ENCODE measurements at regions not wholly inside any gene's neighbourhood (a gene's known extent, or its start where the extent isn't known, plus 50 kb on each side); places are given as distances from the start of the nearest gene placed in this dataset.

- TF ChIP-seq DRAP1 (CRISPR knock-in tag; IDR thresholded peaks at IDR 0.05) (no peak), REST (IDR thresholded peaks at IDR 0.05; ENCODE audit: borderline replicate concordance in 1 of 2, low read depth in 1 of 2, low read length in 2 of 2) (no peak), STAG1 (CRISPR knock-in tag; IDR thresholded peaks at IDR 0.05) (no peak), CTCF (CRISPR knock-in tag; IDR thresholded peaks at IDR 0.05) (no peak), NFE2L1 (CRISPR knock-in tag; IDR thresholded peaks at IDR 0.05; ENCODE audit: borderline replicate concordance) (no peak), ZNF660 (CRISPR knock-in tag; IDR thresholded peaks at IDR 0.05; ENCODE audit: borderline replicate concordance, low read depth) (no peak), POLR2A (IDR thresholded peaks at IDR 0.05; ENCODE audit: insufficient read depth in 1 of 2, low read depth in 2 of 2, low read length in 2 of 2) (no peak), GTF2F1 (IDR thresholded peaks at IDR 0.05; ENCODE audit: low read length) (no peak), E2F1 (CRISPR knock-in tag; IDR thresholded peaks at IDR 0.05) (no peak), ZFP36L2 (CRISPR knock-in tag; IDR thresholded peaks at IDR 0.05) (no peak), ZNF513 (CRISPR knock-in tag; conservative IDR thresholded peaks at IDR 0.05) (no peak), EP300 (IDR thresholded peaks at IDR 0.05; ENCODE audit: low read depth in 2 of 2, low read length in 2 of 2) (no peak), EP300 (CRISPR knock-in tag; IDR thresholded peaks at IDR 0.05; ENCODE audit: borderline replicate concordance) (no peak), NFIC (IDR thresholded peaks at IDR 0.05; ENCODE audit: low read length) (no peak), ZNF589 (CRISPR knock-in tag; conservative IDR thresholded peaks at IDR 0.05) (no peak)
Observed at GRCh38 chr13:97654236-97654635, 220.3 kb downstream of the RAP2A start.
